HUES48 (cell line): ENCODE measurements at regions not wholly inside any gene's neighbourhood (a gene's known extent, or its start where the extent isn't known, plus 50 kb on each side); places are given as distances from the start of the nearest gene placed in this dataset.

ENCODE experiments used
- H3K27ac ChIP-seq: one replicate; pipeline ENCODE4 v1.7.0; 2013; ENCODE audit warnings: low read depth, low read length, inconsistent platforms
- H3K27me3 ChIP-seq: 2 replicates; pipeline ENCODE4 v1.6.1; 2013; ENCODE audit warnings: mild to moderate bottlenecking, low read length; ENCODE audit not compliant: control insufficient read depth, insufficient read depth
- H3K36me3 ChIP-seq: 2 replicates; pipeline ENCODE4 v1.6.1; 2013; ENCODE audit warnings: low read length; ENCODE audit not compliant: control insufficient read depth, insufficient read depth
- H3K4me1 ChIP-seq: 2 replicates; pipeline ENCODE4 v1.6.1; 2013; ENCODE audit warnings: mild to moderate bottlenecking, low read length; ENCODE audit not compliant: control insufficient read depth, insufficient read depth
- H3K4me3 ChIP-seq: 2 replicates; pipeline ENCODE4 v1.5.1; 2013; ENCODE audit warnings: mild to moderate bottlenecking, low read depth, low read length
- H3K9ac ChIP-seq: 2 replicates; pipeline ENCODE4 v1.6.1; 2013; ENCODE audit warnings: mild to moderate bottlenecking, low read depth, low read length, moderate library complexity
- H3K9me3 ChIP-seq: 2 replicates; pipeline ENCODE4 v1.6.1; 2013; ENCODE audit warnings: low read length; ENCODE audit not compliant: control insufficient read depth, insufficient read depth

GRCh38 chr2:34447097-34447496 is 848.0 kb upstream of the FAM98A start:
- Histone ChIP-seq H3K9me3 (peaks cover 26% of the 10 kb centered on the region), H3K27me3 (no peaks in the 10 kb centered on the region), H3K4me3 (no peak overlapping the region), H3K36me3 (no peaks in the 10 kb centered on the region), H3K9ac (peak overlapping the region; percentile 37; the same call in 1 of the 2 replicates), H3K27ac (peak overlapping the region; percentile 93), H3K4me1 (peaks cover 27% of the 10 kb centered on the region)

GRCh38 chr2:34423301-34423700 is 824.2 kb upstream of the FAM98A start:
- H3K9me3 ChIP-seq = peaks cover 54% of the 10 kb centered on the region
- no peaks in the 10 kb centered on the region for H3K27me3 ChIP-seq
- H3K4me1 ChIP-seq = no peaks in the 10 kb centered on the region
- no peak overlapping the region for H3K9ac ChIP-seq
- no peaks in the 10 kb centered on the region for H3K36me3 ChIP-seq
- H3K4me3 ChIP-seq = no peak overlapping the region
- no peak overlapping the region for H3K27ac ChIP-seq

GRCh38 chr2:34419856-34420255 is 820.8 kb upstream of the FAM98A start:
- Histone ChIP-seq H3K4me1 (no peaks in the 10 kb centered on the region), H3K27me3 (no peaks in the 10 kb centered on the region), H3K9ac (no peak overlapping the region), H3K4me3 (no peak overlapping the region), H3K9me3 (peaks cover 41% of the 10 kb centered on the region), H3K36me3 (no peaks in the 10 kb centered on the region), H3K27ac (no peak overlapping the region)

GRCh38 chr2:34416856-34417255 is 817.8 kb upstream of the FAM98A start:
- no peak overlapping the region for H3K27ac ChIP-seq
- no peaks in the 10 kb centered on the region for H3K36me3 ChIP-seq
- H3K4me1 ChIP-seq = no peaks in the 10 kb centered on the region
- H3K27me3 ChIP-seq = no peaks in the 10 kb centered on the region
- peaks cover 14% of the 10 kb centered on the region for H3K9me3 ChIP-seq
- no peak overlapping the region for H3K4me3 ChIP-seq
- H3K9ac ChIP-seq = no peak overlapping the region

GRCh38 chr2:34414856-34415255 is 815.8 kb upstream of the FAM98A start:
- H3K36me3 ChIP-seq = no peaks in the 10 kb centered on the region
- no peak overlapping the region for H3K27ac ChIP-seq
- no peak overlapping the region for H3K9ac ChIP-seq
- no peaks in the 10 kb centered on the region for H3K9me3 ChIP-seq
- H3K4me3 ChIP-seq = no peak overlapping the region
- H3K27me3 ChIP-seq = no peaks in the 10 kb centered on the region
- no peaks in the 10 kb centered on the region for H3K4me1 ChIP-seq

- Histone ChIP-seq H3K4me1 (peaks cover 14% of the 10 kb centered on the region), H3K27me3 (no peaks in the 10 kb centered on the region), H3K27ac (peak overlapping the region; percentile 70), H3K9ac (no peak overlapping the region; the same call in 1 of the 2 replicates), H3K36me3 (no peaks in the 10 kb centered on the region), H3K4me3 (no peak overlapping the region), H3K9me3 (no peaks in the 10 kb centered on the region)
Observed at GRCh38 chr2:34408100-34408499, 809.0 kb upstream of the FAM98A start.

GRCh38 chr2:34403512-34403911 is 804.4 kb upstream of the FAM98A start:
- H3K4me3 ChIP-seq = no peak overlapping the region

GRCh38 chr2:34402376-34402775 is 803.3 kb upstream of the FAM98A start:
- peaks cover 2% of the 10 kb centered on the region; the same call in 1 of the 2 replicates for H3K4me1 ChIP-seq
- no peaks in the 10 kb centered on the region for H3K9me3 ChIP-seq
- H3K36me3 ChIP-seq = no peaks in the 10 kb centered on the region
- no peak overlapping the region for H3K9ac ChIP-seq
- H3K27me3 ChIP-seq = no peaks in the 10 kb centered on the region
- H3K27ac ChIP-seq = no peak overlapping the region
- no peak overlapping the region for H3K4me3 ChIP-seq

More at GRCh38 chr2:34403512-34403911, 804.4 kb upstream of the FAM98A start:
- Histone ChIP-seq H3K27me3 (no peaks in the 10 kb centered on the region), H3K4me1 (peaks cover 11% of the 10 kb centered on the region), H3K9ac (no peak overlapping the region), H3K27ac (no peak overlapping the region), H3K9me3 (no peaks in the 10 kb centered on the region), H3K36me3 (no peaks in the 10 kb centered on the region)

GRCh38 chr2:34401186-34401585 is 802.1 kb upstream of the FAM98A start:
- H3K27ac ChIP-seq = no peak overlapping the region
- H3K4me1 ChIP-seq = no peaks in the 10 kb centered on the region
- H3K4me3 ChIP-seq = no peak overlapping the region
- H3K9me3 ChIP-seq = no peaks in the 10 kb centered on the region
- no peaks in the 10 kb centered on the region for H3K27me3 ChIP-seq
- H3K36me3 ChIP-seq = no peaks in the 10 kb centered on the region
- H3K9ac ChIP-seq = no peak overlapping the region

GRCh38 chr2:34388446-34388845 is 789.3 kb upstream of the FAM98A start:
- no peaks in the 10 kb centered on the region for H3K36me3 ChIP-seq
- no peak overlapping the region for H3K27ac ChIP-seq
- no peak overlapping the region for H3K9ac ChIP-seq
- H3K27me3 ChIP-seq = no peaks in the 10 kb centered on the region
- peaks cover 6% of the 10 kb centered on the region; the same call in 1 of the 2 replicates for H3K4me1 ChIP-seq
- no peak overlapping the region for H3K4me3 ChIP-seq
- no peaks in the 10 kb centered on the region for H3K9me3 ChIP-seq

- Histone ChIP-seq H3K4me3 (no peak overlapping the region), H3K27me3 (no peaks in the 10 kb centered on the region), H3K27ac (no peak overlapping the region), H3K9ac (no peak overlapping the region), H3K9me3 (no peaks in the 10 kb centered on the region), H3K36me3 (no peaks in the 10 kb centered on the region), H3K4me1 (peaks cover 6% of the 10 kb centered on the region; the same call in 1 of the 2 replicates)
Observed at GRCh38 chr2:34387536-34387935, 788.4 kb upstream of the FAM98A start.

GRCh38 chr2:34379586-34379985 is 780.5 kb upstream of the FAM98A start:
- no peaks in the 10 kb centered on the region for H3K9me3 ChIP-seq
- H3K4me1 ChIP-seq = no peaks in the 10 kb centered on the region
- H3K4me3 ChIP-seq = no peak overlapping the region
- no peaks in the 10 kb centered on the region for H3K27me3 ChIP-seq
- H3K36me3 ChIP-seq = no peaks in the 10 kb centered on the region
- H3K9ac ChIP-seq = no peak overlapping the region
- no peak overlapping the region for H3K27ac ChIP-seq
